Cardiac fibroblast (primary cell): ENCODE measurements at regions not wholly inside any gene's neighbourhood (a gene's known extent, or its start where the extent isn't known, plus 50 kb on each side); places are given as distances from the start of the nearest gene placed in this dataset.
"Not testable (repeated sequence)": the region's sequence is repeated elsewhere in the genome, so short reads cannot be mapped to it uniquely, and the experiment has no call there.

Experiments used
- DNase-seq, 2 donors: peaks; one replicate each; pipeline versions ENCODE4 v3.0.0 to v3.0.0-alpha.2; 2010; ENCODE audit warnings: low read depth in 2 of 2
- H3K4me3 ChIP-seq, 2 donors: replicated peaks in 1 of 2; 1 replicate in 1 of 2; 2 replicates in 1 of 2; pipeline ENCODE4 v1.5.1; 2011; ENCODE audit warnings: low read depth in 2 of 2, low read length in 2 of 2, mild to moderate bottlenecking in 2 of 2, moderate library complexity in 1 of 2
- CTCF ChIP-seq: IDR thresholded peaks from one replicate; pipeline ENCODE4 v1.5.1; 2011; ENCODE audit warnings: low read depth, mild to moderate bottlenecking, low read length, inconsistent platforms

DNA sequence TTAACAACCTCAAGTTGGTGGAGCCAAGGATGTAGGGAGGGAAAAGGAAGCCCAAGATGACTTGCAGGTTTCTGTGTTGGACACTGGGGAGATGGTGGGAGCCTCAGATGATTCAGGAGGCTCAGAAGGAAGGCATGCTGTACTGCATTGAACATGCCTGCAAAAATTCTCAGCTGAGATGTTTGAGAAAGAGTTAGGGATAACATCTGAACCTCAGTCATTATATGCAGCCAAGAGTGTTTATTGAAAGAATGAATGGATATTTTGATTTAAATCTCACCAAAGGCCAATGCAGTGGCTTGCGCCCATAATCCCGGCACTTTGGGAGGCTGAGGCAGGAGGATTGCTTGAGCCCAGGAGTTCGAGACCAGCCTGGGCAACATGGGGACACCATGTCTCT is 243.0 kb downstream of the MYCN start:
- no peak overlapping the region for H3K4me3 ChIP-seq
- TF ChIP-seq CTCF = no peak
- DNase-seq = no peak

GRCh38 chr2:16182841-16183240 is 242.5 kb downstream of the MYCN start:
- no peak overlapping the region for H3K4me3 ChIP-seq
- no peak for DNase-seq
- TF ChIP-seq CTCF = no peak

DNA sequence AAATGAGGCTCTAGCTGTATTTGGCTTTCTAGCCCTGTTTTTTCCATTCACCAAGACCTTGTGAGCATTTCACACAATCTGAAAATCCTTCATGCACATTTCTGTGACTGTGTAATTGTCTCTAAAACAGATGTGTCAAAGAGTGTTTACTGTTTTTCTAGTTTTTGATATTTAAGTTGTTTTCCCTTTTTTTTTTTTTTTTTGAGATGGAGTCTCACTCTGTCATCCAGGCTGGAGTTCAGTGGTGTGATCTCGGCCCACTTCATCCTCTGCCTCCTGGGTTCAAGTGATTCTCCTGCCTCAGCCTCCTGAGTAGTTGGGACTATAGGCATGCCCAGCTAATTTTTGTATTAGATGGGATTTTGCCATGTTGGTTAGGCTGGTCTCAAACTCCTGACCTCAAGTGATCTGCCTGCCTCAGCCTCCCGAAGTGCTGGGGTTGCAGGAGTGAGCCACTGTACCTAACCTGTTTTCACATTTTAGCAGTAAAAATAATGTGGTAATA is 242.0 kb downstream of the MYCN start:
- not testable (repeated sequence) for H3K4me3 ChIP-seq, DNase-seq

DNA sequence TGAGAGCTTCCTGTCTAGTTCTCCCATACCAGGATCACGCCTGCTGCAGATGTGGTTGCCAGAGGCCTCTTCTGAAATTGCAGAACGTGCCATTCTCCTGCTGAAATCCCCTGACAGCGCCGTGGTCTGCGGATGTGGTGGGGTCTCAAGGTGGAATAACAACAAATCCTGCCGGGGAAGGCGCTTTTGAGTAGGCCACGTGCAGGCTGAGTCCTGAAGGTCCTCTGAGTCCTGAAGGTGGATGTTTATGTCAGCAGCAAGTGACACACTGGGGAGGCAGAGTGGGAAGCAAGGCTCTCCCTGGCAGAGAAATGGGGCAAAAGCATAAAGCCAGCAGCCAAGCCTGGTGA is 241.4 kb downstream of the MYCN start:
- TF ChIP-seq CTCF = no peak
- H3K4me3 ChIP-seq = no peak overlapping the region
- no peak for DNase-seq

DNA sequence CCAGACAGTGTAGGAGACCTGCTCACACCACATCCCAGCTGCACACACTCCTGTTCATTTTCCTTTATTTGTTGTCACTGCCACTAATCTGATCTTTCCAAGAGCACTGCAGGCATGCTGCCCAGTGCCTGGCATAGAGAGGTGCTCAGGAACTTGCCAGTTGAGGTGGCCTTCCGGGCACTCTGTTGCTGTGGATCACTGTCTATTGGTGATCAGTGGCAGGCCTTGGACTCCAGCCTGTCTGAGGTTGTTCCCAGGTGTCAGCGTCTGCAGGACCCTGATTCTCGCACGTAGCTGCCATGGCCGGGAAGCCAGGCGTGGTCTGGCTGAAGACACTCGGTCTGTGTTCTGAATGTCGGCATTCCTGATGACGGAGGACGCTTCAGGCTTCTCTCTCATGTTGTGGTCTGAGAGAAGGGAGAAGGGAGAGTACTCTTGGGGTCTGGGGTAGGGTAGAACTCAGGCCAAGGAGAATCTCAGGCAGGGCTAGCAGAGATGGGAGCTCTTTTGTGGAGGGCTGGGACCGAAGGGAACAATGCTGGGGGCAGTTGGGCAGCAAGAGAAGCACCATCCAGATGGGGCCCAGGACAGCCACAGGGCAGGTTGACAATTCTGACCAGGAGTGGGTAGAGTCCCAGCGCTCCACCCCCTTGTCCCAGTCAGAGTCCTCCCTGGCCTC is 240.9 kb downstream of the MYCN start:
- DNase-seq = no peak
- TF ChIP-seq CTCF = no peak
- no peak overlapping the region for H3K4me3 ChIP-seq

DNA sequence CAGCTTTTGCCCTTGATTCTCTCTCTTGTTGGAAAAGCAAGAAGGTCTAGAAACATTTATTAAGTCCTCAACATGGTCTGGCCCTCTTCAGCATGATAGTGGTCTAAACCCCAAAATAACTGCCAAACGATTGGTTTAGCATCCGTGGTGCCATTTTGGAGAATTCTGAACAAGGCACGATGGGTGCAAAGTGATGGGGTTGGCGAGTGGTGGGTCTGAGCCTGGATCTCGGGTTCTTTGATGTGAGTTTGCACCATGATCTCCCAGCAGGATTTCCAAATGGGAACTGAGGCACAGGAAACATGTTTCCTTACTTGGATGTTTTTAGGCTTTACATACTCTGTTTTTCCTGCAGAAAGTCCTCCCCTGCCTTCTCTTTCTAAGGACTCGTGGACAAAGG is 240.3 kb downstream of the MYCN start:
- no peak overlapping the region for H3K4me3 ChIP-seq
- DNase-seq = no peak
- TF ChIP-seq CTCF = no peak

GRCh38 chr2:16179701-16180416 is 239.5 kb downstream of the MYCN start:
- no peak for TF ChIP-seq CTCF
- no peak for DNase-seq
- no peak overlapping the region for H3K4me3 ChIP-seq
